Gastroesophageal sphincter (tissue), 3 donors: ENCODE measurements at regions not wholly inside any gene's neighbourhood (a gene's known extent, or its start where the extent isn't known, plus 50 kb on each side); places are given as distances from the start of the nearest gene placed in this dataset.

ENCODE experiments used
- CTCF ChIP-seq, 4 experiments: fragments of 200-600 bp in 2 of 4; fragments of 450-650 bp in 2 of 4; sonication (generic) in 1 of 4; IDR thresholded peaks; one replicate each; pipeline ENCODE4 v1.5.1; 2017 to 2019; ENCODE audit warnings: antibody characterized with exemption in 4 of 4, mild to moderate bottlenecking in 2 of 4, moderate library complexity in 2 of 4
- POLR2AphosphoS5 ChIP-seq: sonication (generic); formaldehyde crosslinking; IDR thresholded peaks from one replicate; pipeline ENCODE4 v1.6.1; 2017; ENCODE audit warnings: antibody characterized with exemption

GRCh38 chr5:165360366-165360765 lies 1854.9 kb downstream of the MAT2B start:
- TF ChIP-seq CTCF (IDR thresholded peaks at IDR 0.05) (no peak), POLR2AphosphoS5 (no peak)
